HG02588 (cell line): ENCODE measurements at regions not wholly inside any gene's neighbourhood (a gene's known extent, or its start where the extent isn't known, plus 50 kb on each side); places are given as distances from the start of the nearest gene placed in this dataset.

Source experiments
- ATAC-seq: cut with Tn5 transposase; IDR thresholded peaks from one replicate; pipeline ENCODE4 v1.9.1; 2021; ENCODE audit warnings: mild to moderate bottlenecking, moderate library complexity; ENCODE audit not compliant: unreplicated experiment

GRCh38 chr6:145244349-145245100 lies 490.8 kb downstream of the EPM2A start:
- no peak for ATAC-seq

DNA sequence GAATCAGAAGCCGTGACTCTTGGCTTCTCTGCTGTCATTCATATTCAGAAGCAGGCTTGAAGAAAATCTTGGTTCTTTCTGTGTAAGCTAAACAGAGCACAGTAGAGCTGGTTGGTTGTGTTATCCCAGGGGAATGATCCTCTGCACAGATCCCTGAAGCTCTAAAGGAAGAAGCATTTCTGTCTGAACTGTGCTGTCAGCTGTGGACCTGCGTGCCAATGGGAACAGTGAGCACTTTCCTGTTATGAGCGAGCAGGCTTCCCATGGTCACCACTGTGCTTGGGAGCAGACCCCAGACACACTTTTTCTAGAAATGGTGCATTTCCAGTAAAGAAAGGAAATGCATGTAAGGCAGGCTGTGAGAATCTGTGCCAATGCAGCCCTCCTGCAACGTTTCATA lies 490.2 kb downstream of the EPM2A start:
- no peak for ATAC-seq

DNA sequence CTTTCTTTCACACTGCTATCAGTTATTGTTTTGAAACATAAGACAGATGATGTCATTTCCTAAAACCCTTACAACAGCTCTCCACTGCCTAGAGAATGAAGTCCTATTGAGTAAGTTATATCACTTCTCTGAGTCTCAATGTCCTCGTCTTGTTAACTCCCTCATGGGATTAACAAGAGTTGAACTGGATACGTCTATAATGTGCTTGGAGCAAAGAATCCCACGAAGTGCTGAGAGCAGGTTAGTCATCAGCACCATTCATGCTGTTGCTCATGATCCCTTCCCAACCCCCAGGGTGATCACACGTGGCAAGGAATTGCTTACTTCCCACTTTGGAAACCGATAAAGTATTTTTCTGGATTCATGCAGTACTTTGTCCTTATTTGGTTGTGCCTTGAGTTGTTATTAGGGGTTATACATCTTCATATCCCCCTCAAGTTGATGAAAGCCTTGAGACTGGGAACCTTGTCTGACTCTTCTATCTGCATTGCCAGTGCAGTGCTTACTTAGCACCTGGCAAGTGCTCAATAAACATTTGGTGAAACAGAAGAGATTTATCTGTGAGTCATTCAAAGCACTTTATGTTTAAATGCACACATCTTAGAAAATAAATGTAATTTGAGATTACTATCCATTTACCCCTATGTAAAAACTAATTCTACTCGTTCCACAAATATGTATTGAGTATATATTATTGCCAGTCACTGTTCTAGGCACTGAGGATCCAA lies 487.5 kb downstream of the EPM2A start:
- ATAC-seq, result no peak

DNA sequence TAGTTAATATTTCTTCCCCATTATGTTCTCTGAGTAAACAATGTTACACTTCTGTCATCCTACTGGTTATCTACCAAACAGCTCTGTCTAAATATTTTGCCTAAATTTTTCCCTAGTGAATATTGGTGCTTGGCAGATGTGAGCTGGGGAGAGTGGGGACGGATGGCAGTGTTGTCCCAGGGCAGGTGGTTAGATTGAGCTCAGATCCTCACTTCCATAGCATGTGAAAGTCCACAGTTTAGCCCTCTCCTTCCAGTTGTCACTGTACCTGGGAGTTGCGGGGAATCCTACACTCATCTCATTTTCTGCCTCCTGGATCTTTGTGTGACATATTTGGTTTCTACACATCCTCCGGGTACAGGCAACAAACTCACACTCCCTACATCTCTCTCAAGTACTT lies 484.9 kb downstream of the EPM2A start:
- no peak for ATAC-seq

DNA sequence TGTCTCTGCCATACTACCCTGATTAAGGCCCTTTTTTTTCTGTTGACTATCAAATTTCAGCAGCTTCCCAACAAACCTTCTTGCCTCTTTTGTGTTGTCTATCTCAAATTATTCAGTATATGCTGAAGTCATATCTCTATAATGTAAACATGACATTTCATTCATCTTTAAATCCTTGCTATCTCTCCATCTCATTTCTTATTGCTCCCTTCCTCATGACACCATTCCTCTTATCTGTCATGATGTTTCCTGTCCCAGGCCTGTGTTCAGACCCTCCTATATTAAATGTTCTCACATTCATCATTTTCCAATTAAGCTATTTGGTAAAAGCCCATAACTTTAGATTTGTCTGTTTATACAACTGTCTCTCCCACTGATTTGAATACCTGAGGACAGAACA lies 482.6 kb downstream of the EPM2A start:
- no peak for ATAC-seq

- ATAC-seq, result no peak
These were observed 480.5 kb downstream of the EPM2A start for GRCh38 chr6:145254649-145255401.

DNA sequence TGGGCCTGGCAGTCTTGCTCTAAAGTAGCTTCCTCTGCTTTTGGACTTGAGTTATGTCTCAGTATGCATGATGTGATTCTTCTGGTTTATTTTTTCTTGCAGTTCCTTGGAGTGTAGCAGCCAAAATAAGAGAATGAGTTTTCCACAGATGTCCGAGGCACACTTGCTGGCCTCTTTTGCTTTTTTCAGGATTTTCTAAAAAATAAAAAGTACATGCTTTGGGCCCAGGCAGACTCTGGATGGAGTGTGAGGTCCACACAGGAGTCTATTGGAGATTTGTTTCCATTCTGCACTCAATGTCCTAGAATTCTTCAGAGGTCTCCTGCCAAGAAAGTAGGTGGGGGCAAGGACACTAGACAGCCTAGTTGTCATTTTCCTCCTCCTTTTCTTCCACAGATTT lies 477.6 kb downstream of the EPM2A start:
- no peak for ATAC-seq

GRCh38 chr6:145258122-145258521 lies 477.2 kb downstream of the EPM2A start:
- no peak for ATAC-seq

GRCh38 chr6:145260484-145261175 lies 474.7 kb downstream of the EPM2A start:
- no peak for ATAC-seq

GRCh38 chr6:145261758-145262157 lies 473.6 kb downstream of the EPM2A start:
- ATAC-seq, result no peak

DNA sequence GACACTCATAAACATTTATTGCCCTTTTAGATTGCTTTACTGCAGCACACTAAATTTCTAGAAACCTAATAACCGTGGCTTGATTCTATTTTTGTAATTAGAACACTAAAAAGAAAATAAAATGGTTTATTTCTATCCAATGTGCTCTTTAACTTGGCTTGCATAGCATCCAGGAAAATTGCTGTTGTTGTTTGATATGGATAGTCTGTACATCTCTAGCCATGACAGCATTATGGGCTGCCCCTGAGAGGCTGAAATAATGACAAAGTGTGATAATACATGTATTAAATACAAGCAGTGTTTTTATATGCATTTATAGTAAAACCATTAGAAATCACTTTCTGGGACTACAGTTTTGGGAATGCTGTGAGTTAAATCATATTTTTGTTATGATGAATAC lies 472.5 kb downstream of the EPM2A start:
- ATAC-seq, result no peak

DNA sequence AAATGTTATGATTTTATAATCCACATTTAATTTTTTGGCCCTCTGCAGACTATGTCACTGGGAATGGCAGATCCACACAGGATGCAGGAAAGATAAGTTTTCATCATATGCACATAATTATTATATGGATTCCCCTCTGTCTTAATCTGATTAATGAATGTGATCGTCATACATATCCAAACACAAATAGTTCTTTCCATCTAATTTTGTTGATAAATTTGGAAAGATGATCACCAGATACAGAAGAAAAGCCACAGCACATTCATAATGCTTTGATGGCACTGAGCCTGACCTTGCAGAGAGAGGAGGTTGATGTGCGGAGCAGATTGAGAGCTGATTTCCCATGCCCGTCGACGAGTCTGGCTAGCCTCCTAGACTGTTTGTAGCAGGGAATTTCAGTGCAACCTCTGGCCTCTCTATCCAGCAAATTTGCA lies 471.5 kb downstream of the EPM2A start:
- no peak for ATAC-seq

- no peak for ATAC-seq
These were observed 468.8 kb downstream of the EPM2A start for GRCh38 chr6:145266432-145267075.

- ATAC-seq, result no peak
These were observed 468.0 kb downstream of the EPM2A start for GRCh38 chr6:145267076-145267867.

GRCh38 chr6:145270464-145270863 lies 464.9 kb downstream of the EPM2A start:
- no peak for ATAC-seq

DNA sequence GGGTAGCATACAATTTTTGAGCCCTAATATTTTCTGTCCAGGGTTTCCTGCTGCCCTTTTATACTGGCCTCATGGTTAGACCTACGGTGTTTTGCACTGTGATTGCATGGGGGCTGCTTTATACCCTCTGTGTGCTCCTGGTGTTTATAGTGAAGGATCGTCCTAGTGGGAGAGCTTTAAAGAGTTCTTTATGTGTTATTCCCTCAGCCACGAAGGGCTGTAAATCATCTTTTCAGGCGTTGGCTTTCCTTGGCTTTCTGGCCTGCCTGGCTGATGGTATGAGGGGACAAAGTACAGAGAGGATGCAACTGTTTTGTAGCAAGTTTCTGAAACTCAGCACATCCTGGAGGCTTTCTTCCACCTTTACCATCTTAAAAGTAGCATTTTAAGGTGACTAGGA lies 464.3 kb downstream of the EPM2A start:
- no peak for ATAC-seq

- no peak for ATAC-seq
These were observed 463.7 kb downstream of the EPM2A start for GRCh38 chr6:145271577-145271976.

- ATAC-seq, result no peak
These were observed 463.1 kb downstream of the EPM2A start for GRCh38 chr6:145272246-145272645.

DNA sequence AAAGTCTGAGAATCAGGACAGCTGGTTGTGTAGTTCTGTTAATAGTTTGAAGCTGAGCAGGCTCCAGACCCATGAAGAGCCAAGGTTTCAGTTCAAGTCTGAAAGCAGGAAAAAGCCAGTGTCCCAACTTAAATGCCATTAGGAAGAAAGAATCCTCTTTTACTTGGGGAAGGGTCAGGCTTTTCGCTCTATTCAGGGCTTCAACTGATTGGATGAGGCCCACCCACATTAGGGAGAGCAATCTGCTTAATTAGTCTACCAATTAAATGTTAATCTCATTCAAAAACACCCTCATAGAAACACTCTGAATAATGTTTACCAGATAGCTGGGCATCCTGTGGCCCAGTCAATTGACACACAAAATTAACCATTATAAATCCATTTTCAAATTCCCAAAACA lies 462.2 kb downstream of the EPM2A start:
- ATAC-seq, result no peak

GRCh38 chr6:145274083-145274482 lies 461.2 kb downstream of the EPM2A start:
- no peak for ATAC-seq
